Endothelial cell of umbilical vein (primary cell): ENCODE measurements at regions not wholly inside any gene's neighbourhood (a gene's known extent, or its start where the extent isn't known, plus 50 kb on each side); places are given as distances from the start of the nearest gene placed in this dataset.

Experiments used
- BruUV-seq: library from RNA; stranded (reverse); fragments of 400-500 nt; replicated peaks from 2 replicates; lab custom pipeline; 2021; lab: Mats Ljungman, UMichigan
- CTCF ChIA-PET: fragments of 300-600, 350-600 bp; sonication (Branson Sonifier 250); formaldehyde crosslinking; loops from one replicate; lab custom pipeline; 2021; ENCODE audit warnings: antibody characterized with exemption, inconsistent platforms; lab: Charles Lee
- POLR2A ChIA-PET: fragments of 300-600, 350-600 bp; sonication (Branson Sonifier 250); formaldehyde crosslinking; loops from one replicate; lab custom pipeline; 2021; ENCODE audit warnings: antibody characterized with exemption, inconsistent platforms; lab: Charles Lee
- DNase-seq: peaks from one replicate; pipeline ENCODE4 v3.0.0-alpha.2; 2011; ENCODE audit warnings: low read depth, low spot score
- FAIRE-seq: peaks from 2 replicates; lab custom pipeline; 2011; peaks lifted over from hg19 to GRCh38; lab: Jason Lieb, UNC
- H2AFZ ChIP-seq: 2 replicates; pipeline ENCODE4 v1.6.0; 2012; ENCODE audit warnings: low read depth, low read length, control low read depth, inconsistent platforms
- H3K27ac ChIP-seq: 2 replicates; pipeline ENCODE4 v1.5.1; 2011; ENCODE audit warnings: low read depth, mild to moderate bottlenecking, control low read depth, low read length, moderate library complexity; ENCODE audit not compliant: insufficient read depth
- H3K27me3 ChIP-seq, 2 experiments: 2 replicates each; pipeline versions ENCODE4 v1.6.0 to v1.6.1; 2011; ENCODE audit warnings: low read length in 2 of 2, mixed read lengths in 1 of 2; ENCODE audit not compliant: control insufficient read depth in 2 of 2, insufficient read depth in 2 of 2
- H3K36me3 ChIP-seq, 2 experiments: 2 replicates in 1 of 2; 3 replicates in 1 of 2; pipeline ENCODE4 v1.5.1; 2011; ENCODE audit warnings: low read length in 2 of 2, mild to moderate bottlenecking in 1 of 2, moderate library complexity in 1 of 2; ENCODE audit not compliant: control insufficient read depth in 2 of 2, insufficient read depth in 2 of 2; ENCODE audit errors: extremely low read depth in 1 of 2
- H3K4me1 ChIP-seq: 3 replicates; pipeline ENCODE4 v1.5.1; 2011; ENCODE audit warnings: mild to moderate bottlenecking, low read length; ENCODE audit not compliant: control insufficient read depth, insufficient read depth; ENCODE audit errors: extremely low read depth
- H3K4me2 ChIP-seq: 2 replicates; pipeline ENCODE4 v1.6.1; 2011; ENCODE audit warnings: low read length, control low read depth, mixed read lengths; ENCODE audit not compliant: insufficient read depth
- H3K4me3 ChIP-seq, 3 experiments: fragments of 200-600 bp in 1 of 3; sonication (generic), shearing (Covaris generic) in 1 of 3; replicated peaks in 1 of 3; 2 replicates each; pipeline ENCODE4 v1.5.1; 2011 to 2016; ENCODE audit warnings: control low read depth in 3 of 3, low read length in 3 of 3, mild to moderate bottlenecking in 2 of 3, inconsistent platforms in 1 of 3, low read depth in 1 of 3, moderate library complexity in 1 of 3; ENCODE audit not compliant: insufficient read depth in 1 of 3
- H3K79me2 ChIP-seq: 2 replicates; pipeline ENCODE4 v1.6.0; 2012; ENCODE audit warnings: low read length, inconsistent platforms; ENCODE audit not compliant: control insufficient read depth, insufficient read depth
- H3K9ac ChIP-seq: replicated peaks from 2 replicates; pipeline ENCODE3; 2011; ENCODE audit warnings: low read length, control low read depth; ENCODE audit not compliant: insufficient read depth; ENCODE audit errors: extremely low read depth
- H3K9me1 ChIP-seq: replicated peaks from 3 replicates; pipeline ENCODE4 v1.6.0; 2011; ENCODE audit warnings: mild to moderate bottlenecking, low read length; ENCODE audit not compliant: control insufficient read depth, insufficient read depth; ENCODE audit errors: extremely low read depth
- H3K9me3 ChIP-seq: replicated peaks from 2 replicates; pipeline ENCODE4 v1.5.1; 2012; ENCODE audit warnings: low read length, inconsistent platforms; ENCODE audit not compliant: control insufficient read depth, insufficient read depth
- H4K20me1 ChIP-seq: replicated peaks from 2 replicates; pipeline ENCODE3; 2011; ENCODE audit warnings: mild to moderate bottlenecking, low read length; ENCODE audit not compliant: control insufficient read depth, insufficient read depth; ENCODE audit errors: extremely low read depth
- EZH2 ChIP-seq: IDR thresholded peaks from 2 replicates; pipeline ENCODE4 v1.6.1; 2012; ENCODE audit warnings: borderline replicate concordance, low read depth, mild to moderate bottlenecking, moderate library complexity, low read length, inconsistent platforms; ENCODE audit not compliant: severe bottlenecking
- FOS ChIP-seq: IDR thresholded peaks from 2 replicates; pipeline ENCODE4 v1.6.1; 2011; ENCODE audit warnings: mild to moderate bottlenecking, low read length, moderate library complexity, borderline replicate concordance; ENCODE audit not compliant: insufficient read depth
- GATA2 ChIP-seq: IDR thresholded peaks from 2 replicates; pipeline ENCODE4 v1.7.0; 2011; ENCODE audit warnings: low read depth, mild to moderate bottlenecking, moderate library complexity, mixed read lengths, low read length; ENCODE audit not compliant: insufficient read length, insufficient read depth
- JUN ChIP-seq: IDR thresholded peaks from 2 replicates; pipeline ENCODE4 v1.6.1; 2011; ENCODE audit warnings: borderline replicate concordance, low read depth; ENCODE audit not compliant: insufficient read length, insufficient read depth
- MYC ChIP-seq: IDR thresholded peaks from one replicate; pipeline ENCODE4 v1.6.1; 2011; ENCODE audit warnings: mild to moderate bottlenecking, low read depth, low read length
- POLR2A ChIP-seq: IDR thresholded peaks from 2 replicates; pipeline ENCODE4 v1.6.1; 2012; ENCODE audit warnings: low read depth, mild to moderate bottlenecking, control low read depth, low read length
- POLR2AphosphoS5 ChIP-seq: IDR thresholded peaks from 2 replicates; pipeline ENCODE4 v1.6.1; 2012; ENCODE audit warnings: low read depth, mild to moderate bottlenecking, control low read depth, low read length, moderate library complexity; ENCODE audit not compliant: insufficient read depth
- dilution Hi-C: fragments of 300-500 bp; cut with MboI; formaldehyde crosslinking; loops from one replicate; pipeline ENCODE4 v1.15.0; 2019; ENCODE audit warnings: low sequenced_read_pairs; ENCODE audit not compliant: extremely low pct_ligation_motif_present
- intact Hi-C: fragments of 100-400 bp; cut with micrococcal nuclease; formaldehyde crosslinking; loops from one replicate; pipeline ENCODE4 v1.10.0; 2022
- TF ChIP-seq, protein P1 (sequence below), 2 donors: IDR thresholded peaks; 1 replicate in 1 of 2; 2 replicates in 1 of 2; pipeline ENCODE4 v1.5.1; 2011; ENCODE audit warnings: low read length in 2 of 2, mild to moderate bottlenecking in 2 of 2, moderate library complexity in 2 of 2, control low read depth in 1 of 2, inconsistent platforms in 1 of 2, low read depth in 1 of 2; ENCODE audit not compliant: insufficient read depth in 1 of 2; ENCODE audit errors: extremely low read depth in 1 of 2
- TF ChIP-seq, protein P2 (sequence below): IDR thresholded peaks from 2 replicates; pipeline ENCODE4 v1.6.1; 2011; ENCODE audit not compliant: insufficient read depth, insufficient read length

DNA sequence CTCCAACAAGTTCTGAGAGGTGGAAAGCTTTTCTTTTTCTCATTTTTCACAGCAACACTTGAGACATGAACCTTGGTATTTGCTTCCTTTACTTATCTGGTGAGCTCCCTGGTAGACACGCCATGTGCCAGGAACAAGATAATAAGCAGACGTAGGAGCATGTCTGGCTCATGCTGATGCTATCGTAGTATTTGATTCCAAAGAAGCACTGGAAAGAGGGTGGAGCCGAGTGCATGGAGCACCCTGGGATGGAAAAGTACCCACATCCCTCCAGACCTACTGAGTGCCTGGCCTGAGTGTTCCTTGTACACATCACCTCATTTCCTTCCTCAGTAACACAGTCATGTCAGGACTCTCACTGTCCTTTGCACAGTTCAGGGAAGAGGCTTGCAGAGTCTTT is 231.0 kb downstream of the CBLN1 start:
- CTCF ChIA-PET = no interaction called here
- DNase-seq (no peak), FAIRE-seq (no peak)
- Histone ChIP-seq H3K9me3 (peaks cover 6% of the 10 kb centered on the region), H3K9me1 (no peaks in the 10 kb centered on the region), H3K79me2 (no peaks in the 10 kb centered on the region), H3K36me3 (no peaks in the 10 kb centered on the region), H3K4me2 (no peak overlapping the region), H3K27me3 (no peaks in the 10 kb centered on the region), H3K9ac (no peak overlapping the region), H2AFZ (no peak overlapping the region), H3K4me3 (no peak overlapping the region), H4K20me1 (no peaks in the 10 kb centered on the region), H3K27ac (no peak overlapping the region), H3K4me1 (no peaks in the 10 kb centered on the region)
- intact Hi-C loops = no loop called here
- POLR2A ChIA-PET = no interaction called here
- no TSS peak for BruUV-seq
- dilution Hi-C loops = no loop called here
- TF ChIP-seq EZH2 (no peak), MYC (no peak), POLR2AphosphoS5 (no peak), GATA2 (no peak), JUN (no peak), POLR2A (no peak), FOS (no peak)
- TF ChIP-seq, protein P1, sequence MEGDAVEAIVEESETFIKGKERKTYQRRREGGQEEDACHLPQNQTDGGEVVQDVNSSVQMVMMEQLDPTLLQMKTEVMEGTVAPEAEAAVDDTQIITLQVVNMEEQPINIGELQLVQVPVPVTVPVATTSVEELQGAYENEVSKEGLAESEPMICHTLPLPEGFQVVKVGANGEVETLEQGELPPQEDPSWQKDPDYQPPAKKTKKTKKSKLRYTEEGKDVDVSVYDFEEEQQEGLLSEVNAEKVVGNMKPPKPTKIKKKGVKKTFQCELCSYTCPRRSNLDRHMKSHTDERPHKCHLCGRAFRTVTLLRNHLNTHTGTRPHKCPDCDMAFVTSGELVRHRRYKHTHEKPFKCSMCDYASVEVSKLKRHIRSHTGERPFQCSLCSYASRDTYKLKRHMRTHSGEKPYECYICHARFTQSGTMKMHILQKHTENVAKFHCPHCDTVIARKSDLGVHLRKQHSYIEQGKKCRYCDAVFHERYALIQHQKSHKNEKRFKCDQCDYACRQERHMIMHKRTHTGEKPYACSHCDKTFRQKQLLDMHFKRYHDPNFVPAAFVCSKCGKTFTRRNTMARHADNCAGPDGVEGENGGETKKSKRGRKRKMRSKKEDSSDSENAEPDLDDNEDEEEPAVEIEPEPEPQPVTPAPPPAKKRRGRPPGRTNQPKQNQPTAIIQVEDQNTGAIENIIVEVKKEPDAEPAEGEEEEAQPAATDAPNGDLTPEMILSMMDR (IDR thresholded peaks at IDR 0.05; ENCODE audit: extremely low read depth in 1 of 2, insufficient read depth in 1 of 2, low read depth in 1 of 2, low read length in 2 of 2) = no peak
- TF ChIP-seq, protein P2, sequence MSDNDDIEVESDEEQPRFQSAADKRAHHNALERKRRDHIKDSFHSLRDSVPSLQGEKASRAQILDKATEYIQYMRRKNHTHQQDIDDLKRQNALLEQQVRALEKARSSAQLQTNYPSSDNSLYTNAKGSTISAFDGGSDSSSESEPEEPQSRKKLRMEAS = no peak
